Body of pancreas (tissue), 4 donors: ENCODE measurements at regions not wholly inside any gene's neighbourhood (a gene's known extent, or its start where the extent isn't known, plus 50 kb on each side); places are given as distances from the start of the nearest gene placed in this dataset.

Source experiments
- CTCF ChIP-seq, 7 experiments: fragments of 450-650 bp in 4 of 7; fragments of 200-600 bp in 3 of 7; sonication (generic) in 3 of 7; IDR thresholded peaks; one replicate each; pipeline ENCODE4 v1.5.1; 2016 to 2019; ENCODE audit warnings: antibody characterized with exemption in 7 of 7
- POLR2A ChIP-seq, 3 donors: fragments of 450-650 bp; IDR thresholded peaks; one replicate each; pipeline ENCODE4 v1.6.1; 2016; ENCODE audit warnings: antibody characterized with exemption in 3 of 3, mild to moderate bottlenecking in 2 of 3

- TF ChIP-seq CTCF (IDR thresholded peaks at IDR 0.05) (no peak), POLR2A (IDR thresholded peaks at IDR 0.05) (no peak)
These were observed 461.7 kb downstream of the RAPGEF2 start for GRCh38 chr4:159564615-159565014.
